Activated naive CD4-positive, alpha-beta T cell treated with anti-CD3 and anti-CD28 coated beads, Interleukin-2, amount 10 ng/mL, durations not matched to agents 7 days and 5 days (primary cell): ENCODE measurements at regions not wholly inside any gene's neighbourhood (a gene's known extent, or its start where the extent isn't known, plus 50 kb on each side); places are given as distances from the start of the nearest gene placed in this dataset.

Experiments used
- CTCF ChIA-PET: fragments of 350-600 bp; sonication (Branson Sonifier 250); formaldehyde crosslinking; loops from one replicate; lab custom pipeline; 2021; ENCODE audit warnings: antibody characterized with exemption; lab: Charles Lee
- DNase-seq: peaks from one replicate; pipeline ENCODE4 v3.0.0-alpha.2; 2020
- H3K27ac Mint-ChIP-seq: one replicate; pipeline ENCODE4 v1.8.0; 2021; ENCODE audit warnings: mild to moderate bottlenecking, moderate library complexity, mixed read lengths
- H3K27me3 Mint-ChIP-seq: one replicate; pipeline ENCODE4 v1.8.0; 2021; ENCODE audit warnings: mild to moderate bottlenecking, mixed read lengths
- H3K36me3 Mint-ChIP-seq: one replicate; pipeline ENCODE4 v1.8.0; 2021; ENCODE audit warnings: mixed read lengths
- H3K4me1 Mint-ChIP-seq: one replicate; pipeline ENCODE4 v1.8.0; 2021; ENCODE audit warnings: mixed read lengths
- H3K4me3 Mint-ChIP-seq: one replicate; pipeline ENCODE4 v1.8.0; 2021; ENCODE audit warnings: mild to moderate bottlenecking, moderate library complexity, mixed read lengths
- H3K9me3 Mint-ChIP-seq: one replicate; pipeline ENCODE4 v1.8.0; 2021; ENCODE audit warnings: mixed read lengths

DNA sequence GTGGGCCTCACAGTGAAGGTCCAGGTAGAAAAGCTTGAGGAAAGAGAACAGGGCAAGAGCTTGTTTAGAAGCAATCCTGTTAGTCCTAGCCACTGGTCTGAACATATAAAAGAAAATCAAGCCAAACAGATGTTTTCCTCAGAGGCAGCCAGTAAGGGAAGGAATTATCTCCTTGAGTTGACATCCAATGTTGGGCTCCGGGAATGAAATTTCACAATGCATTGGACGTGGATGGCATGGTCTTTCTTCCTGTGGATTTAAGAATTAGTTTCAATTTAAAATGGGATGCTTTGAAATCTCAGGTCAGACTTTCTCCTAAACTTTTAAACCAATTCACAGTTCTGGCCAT is 92.1 kb downstream of the ACKR3 start:
- DNase-seq, result no peak
- H3K4me1 Mint-ChIP-seq, result no peaks in the 10 kb centered on the region
- H3K27me3 Mint-ChIP-seq, result peaks cover 33% of the 10 kb centered on the region
- H3K9me3 Mint-ChIP-seq, result peaks cover 2% of the 10 kb centered on the region
- H3K27ac Mint-ChIP-seq, result no peak overlapping the region
- no peaks in the 10 kb centered on the region for H3K36me3 Mint-ChIP-seq
- H3K4me3 Mint-ChIP-seq, result no peak overlapping the region
- CTCF ChIA-PET, result no interaction called here

GRCh38 chr2:236662231-236663185 is 92.9 kb downstream of the ACKR3 start:
- H3K9me3 Mint-ChIP-seq, result peaks cover 2% of the 10 kb centered on the region
- no peaks in the 10 kb centered on the region for H3K36me3 Mint-ChIP-seq
- H3K27ac Mint-ChIP-seq, result no peak overlapping the region
- no peak for DNase-seq
- no peaks in the 10 kb centered on the region for H3K4me1 Mint-ChIP-seq
- CTCF ChIA-PET, result no interaction called here
- H3K4me3 Mint-ChIP-seq, result no peak overlapping the region
- H3K27me3 Mint-ChIP-seq, result peaks cover 33% of the 10 kb centered on the region

DNA sequence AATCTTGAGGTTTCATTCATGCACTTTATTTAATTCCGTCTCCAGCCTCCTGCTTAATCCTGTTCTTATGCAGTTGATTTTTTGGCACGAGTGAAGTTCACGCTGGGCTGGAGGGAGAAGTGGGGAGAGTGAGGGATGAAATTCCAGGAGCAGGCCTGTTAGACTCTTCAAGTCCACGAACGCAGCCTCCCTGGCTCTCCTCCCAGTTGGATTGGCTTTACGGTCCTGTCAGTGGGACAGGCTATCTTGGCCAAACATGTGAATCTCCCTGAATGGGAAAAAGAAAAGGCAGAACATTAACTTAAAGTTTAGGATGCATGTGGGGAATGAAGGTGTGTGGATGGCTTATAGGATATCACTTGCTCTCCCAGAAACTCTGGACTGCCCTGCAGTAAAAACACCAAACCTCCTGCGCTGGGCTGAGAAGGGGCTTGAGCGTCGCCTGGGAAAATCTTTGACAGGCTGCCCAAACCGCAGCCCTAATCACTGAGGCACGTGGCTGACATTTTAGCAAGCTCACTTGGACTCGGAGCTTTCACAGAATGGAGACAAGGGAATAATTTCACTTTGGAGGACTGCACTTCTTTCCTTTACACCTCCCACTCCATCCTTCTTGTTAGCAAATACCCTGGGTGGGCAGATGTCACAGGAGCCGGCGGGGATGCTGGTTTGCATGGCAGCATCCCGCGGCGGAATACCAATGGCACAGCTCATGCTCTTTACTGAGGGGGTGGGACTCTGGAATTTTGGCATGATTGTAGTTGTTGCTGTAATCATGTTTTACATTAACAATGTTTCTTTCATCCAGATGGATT is 93.9 kb downstream of the ACKR3 start:
- CTCF ChIA-PET, result no interaction called here
- no peaks in the 10 kb centered on the region for H3K36me3 Mint-ChIP-seq
- no peak overlapping the region for H3K27ac Mint-ChIP-seq
- no peaks in the 10 kb centered on the region for H3K4me1 Mint-ChIP-seq
- H3K9me3 Mint-ChIP-seq, result peaks cover 2% of the 10 kb centered on the region
- no peak overlapping the region for H3K4me3 Mint-ChIP-seq
- peaks cover 25% of the 10 kb centered on the region for H3K27me3 Mint-ChIP-seq
- DNase-seq, result no peak

- H3K9me3 Mint-ChIP-seq, result peaks cover 2% of the 10 kb centered on the region
- no peak overlapping the region for H3K4me3 Mint-ChIP-seq
- H3K27me3 Mint-ChIP-seq, result peaks cover 22% of the 10 kb centered on the region
- H3K4me1 Mint-ChIP-seq, result no peaks in the 10 kb centered on the region
- no peaks in the 10 kb centered on the region for H3K36me3 Mint-ChIP-seq
- no peak overlapping the region for H3K27ac Mint-ChIP-seq
- CTCF ChIA-PET, result no interaction called here
- no peak for DNase-seq
Measured at GRCh38 chr2:236664136-236664535, 94.5 kb downstream of the ACKR3 start.

DNA sequence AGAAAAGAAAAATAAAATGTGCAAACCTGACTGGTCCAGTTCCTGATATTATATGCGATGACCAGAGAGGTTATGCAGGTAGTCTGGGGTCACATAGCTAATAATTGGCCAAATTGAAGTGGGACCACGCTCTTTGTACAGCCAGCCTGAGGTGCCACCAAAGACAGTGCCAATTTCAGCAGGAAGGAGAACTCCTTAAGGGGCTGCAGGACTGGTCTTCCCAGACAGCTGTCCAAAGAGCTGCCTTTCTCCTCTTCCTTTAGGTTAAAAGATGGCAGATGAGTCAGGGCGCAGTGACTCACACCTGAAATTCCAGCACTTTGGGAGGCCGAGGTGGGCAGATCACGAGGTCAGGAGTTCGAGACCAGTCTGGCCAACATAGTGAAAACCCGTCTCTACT is 95.5 kb downstream of the ACKR3 start:
- Mint-ChIP-seq H3K36me3 (no peaks in the 10 kb centered on the region), H3K27ac (no peak overlapping the region), H3K4me3 (no peak overlapping the region), H3K4me1 (no peaks in the 10 kb centered on the region), H3K9me3 (peaks cover 2% of the 10 kb centered on the region), H3K27me3 (peaks cover 14% of the 10 kb centered on the region)
- no peak for DNase-seq
- CTCF ChIA-PET, result no interaction called here

DNA sequence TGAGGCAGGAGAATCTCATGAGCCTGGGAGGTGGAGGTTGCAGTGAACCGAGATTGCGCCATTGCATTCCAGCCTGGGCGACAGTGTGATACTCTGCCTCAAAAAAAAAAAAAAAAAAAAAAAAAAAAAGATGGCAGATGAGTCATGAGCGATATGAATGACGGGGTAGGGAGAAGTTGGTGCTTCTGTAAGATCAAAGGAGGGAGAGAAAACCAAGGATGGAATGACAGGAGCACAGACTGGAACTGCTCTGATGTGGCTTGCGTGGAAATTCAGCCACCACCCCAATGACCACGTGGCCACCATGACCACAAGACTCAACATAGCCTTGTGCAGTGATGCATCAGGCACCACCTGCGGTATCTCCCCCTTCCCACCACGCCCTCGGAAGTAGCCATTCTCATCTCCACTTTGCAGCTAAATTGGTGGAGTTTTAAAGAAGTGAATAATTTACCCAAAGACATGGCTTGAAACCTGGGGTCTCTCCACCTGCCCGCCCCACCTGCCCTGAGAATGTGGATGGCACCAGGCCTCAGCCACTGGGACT is 96.0 kb downstream of the ACKR3 start:
- Mint-ChIP-seq H3K27me3 (peaks cover 16% of the 10 kb centered on the region), H3K36me3 (no peaks in the 10 kb centered on the region), H3K4me1 (no peaks in the 10 kb centered on the region), H3K4me3 (no peak overlapping the region), H3K9me3 (peaks cover 2% of the 10 kb centered on the region), H3K27ac (no peak overlapping the region)
- CTCF ChIA-PET, result no interaction called here
- no peak for DNase-seq

GRCh38 chr2:236666646-236667204 is 97.1 kb downstream of the ACKR3 start:
- DNase-seq, result no peak
- Mint-ChIP-seq H3K27me3 (peaks cover 11% of the 10 kb centered on the region), H3K27ac (no peak overlapping the region), H3K4me3 (no peak overlapping the region), H3K4me1 (no peaks in the 10 kb centered on the region), H3K9me3 (peaks cover 2% of the 10 kb centered on the region), H3K36me3 (no peaks in the 10 kb centered on the region)
- CTCF ChIA-PET, result no interaction called here

DNA sequence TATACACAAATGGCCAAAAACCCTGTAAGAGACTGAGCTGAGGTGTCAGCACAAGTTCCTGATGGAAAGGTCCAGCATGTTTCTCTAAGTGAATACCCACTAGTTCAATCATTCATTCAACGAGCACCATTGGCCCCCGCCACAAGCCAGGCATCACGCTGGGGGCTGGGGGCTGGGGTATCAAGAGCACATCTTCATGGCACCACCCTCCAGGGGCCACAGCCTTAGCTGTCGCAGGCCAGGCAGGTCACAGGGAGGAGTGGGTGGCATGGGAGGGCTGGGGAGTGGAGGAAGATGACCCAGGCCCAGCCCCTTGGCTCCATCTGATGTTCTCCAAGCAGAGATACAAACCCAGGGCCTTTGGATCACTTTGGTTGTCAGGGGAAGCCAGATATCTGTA is 97.9 kb downstream of the ACKR3 start:
- no peak overlapping the region for H3K27ac Mint-ChIP-seq
- DNase-seq, result no peak
- no peaks in the 10 kb centered on the region for H3K4me1 Mint-ChIP-seq
- CTCF ChIA-PET, result no interaction called here
- H3K36me3 Mint-ChIP-seq, result no peaks in the 10 kb centered on the region
- no peak overlapping the region for H3K4me3 Mint-ChIP-seq
- H3K9me3 Mint-ChIP-seq, result peaks cover 2% of the 10 kb centered on the region
- peaks cover 8% of the 10 kb centered on the region for H3K27me3 Mint-ChIP-seq

DNA sequence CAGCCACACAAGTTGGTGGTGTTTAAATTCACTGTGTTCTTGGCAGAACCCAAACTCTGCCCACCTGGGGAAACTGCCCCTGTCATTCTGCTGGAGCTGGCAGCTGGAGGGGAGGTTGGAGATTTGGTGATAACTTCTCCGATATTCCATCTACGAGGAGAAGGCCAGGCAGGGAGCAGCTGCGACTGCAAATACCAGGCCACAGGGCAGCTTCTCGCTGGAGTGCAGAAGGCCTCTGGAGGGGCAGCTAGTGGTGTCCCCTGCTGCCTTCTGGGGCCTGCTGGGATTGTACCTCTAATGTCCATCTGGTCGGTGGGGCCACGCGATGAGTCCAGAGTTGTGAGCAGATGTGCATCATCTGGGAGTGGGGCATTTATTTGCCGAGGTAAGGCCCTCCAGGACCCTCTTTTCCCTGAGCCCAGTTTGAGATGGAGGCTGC is 98.9 kb downstream of the ACKR3 start:
- H3K36me3 Mint-ChIP-seq, result no peaks in the 10 kb centered on the region
- no peak for DNase-seq
- H3K27me3 Mint-ChIP-seq, result peaks cover 5% of the 10 kb centered on the region
- peaks cover 2% of the 10 kb centered on the region for H3K9me3 Mint-ChIP-seq
- no peak overlapping the region for H3K4me3 Mint-ChIP-seq
- H3K27ac Mint-ChIP-seq, result no peak overlapping the region
- CTCF ChIA-PET, result no interaction called here
- no peaks in the 10 kb centered on the region for H3K4me1 Mint-ChIP-seq

- Mint-ChIP-seq H3K36me3 (no peaks in the 10 kb centered on the region), H3K27ac (no peak overlapping the region), H3K9me3 (peaks cover 2% of the 10 kb centered on the region), H3K4me1 (no peaks in the 10 kb centered on the region), H3K4me3 (no peak overlapping the region), H3K27me3 (peaks cover 12% of the 10 kb centered on the region)
- DNase-seq, result no peak
- CTCF ChIA-PET, result no interaction called here
Measured at GRCh38 chr2:236670235-236670620, 100.6 kb downstream of the ACKR3 start.

- no peaks in the 10 kb centered on the region for H3K36me3 Mint-ChIP-seq
- H3K27ac Mint-ChIP-seq, result no peak overlapping the region
- H3K4me3 Mint-ChIP-seq, result no peak overlapping the region
- no peak for DNase-seq
- H3K4me1 Mint-ChIP-seq, result no peaks in the 10 kb centered on the region
- no peaks in the 10 kb centered on the region for H3K9me3 Mint-ChIP-seq
- CTCF ChIA-PET, result no interaction called here
- peaks cover 16% of the 10 kb centered on the region for H3K27me3 Mint-ChIP-seq
Measured at GRCh38 chr2:236671896-236672562, 102.4 kb downstream of the ACKR3 start.

- CTCF ChIA-PET, result no interaction called here
- Mint-ChIP-seq H3K36me3 (no peaks in the 10 kb centered on the region), H3K27ac (no peak overlapping the region), H3K27me3 (peaks cover 21% of the 10 kb centered on the region), H3K4me3 (no peak overlapping the region), H3K4me1 (no peaks in the 10 kb centered on the region), H3K9me3 (no peaks in the 10 kb centered on the region)
- DNase-seq, result no peak
Measured at GRCh38 chr2:236672606-236673005, 103.0 kb downstream of the ACKR3 start.

- CTCF ChIA-PET, result no interaction called here
- Mint-ChIP-seq H3K36me3 (no peaks in the 10 kb centered on the region), H3K27me3 (peaks cover 26% of the 10 kb centered on the region), H3K9me3 (no peaks in the 10 kb centered on the region), H3K27ac (no peak overlapping the region), H3K4me1 (no peaks in the 10 kb centered on the region), H3K4me3 (no peak overlapping the region)
- no peak for DNase-seq
Measured at GRCh38 chr2:236673126-236673822, 103.6 kb downstream of the ACKR3 start.
